Pancreas (tissue), 10 donors: ENCODE measurements at regions not wholly inside any gene's neighbourhood (a gene's known extent, or its start where the extent isn't known, plus 50 kb on each side); places are given as distances from the start of the nearest gene placed in this dataset.
"Not testable (repeated sequence)": the region's sequence is repeated elsewhere in the genome, so short reads cannot be mapped to it uniquely, and the experiment has no call there.

Source experiments
- ATAC-seq, 4 donors: fragments of 200-7000 bp; cut with Tn5 transposase; one replicate each; pipeline versions ENCODE4 v1.8.0 to v1.9.1; 2020; ENCODE audit warnings: mild to moderate bottlenecking in 4 of 4, moderate library complexity in 4 of 4
- DNase-seq, 6 donors: peaks; one replicate each; pipeline ENCODE4 v3.0.0-alpha.2; 2020
- FAIRE-seq: peaks from 2 replicates; lab custom pipeline; 2012; peaks lifted over from hg19 to GRCh38; lab: Jason Lieb, UNC
- H3K27ac ChIP-seq, 4 donors: fragments of 200-600 bp; sonication (generic); 1 replicate in 3 of 4; 2 replicates in 1 of 4; pipeline versions ENCODE4 v1.5.0 to v1.8.0; 2020
- H3K27me3 ChIP-seq, 4 donors: fragments of 200-600 bp; one replicate each; pipeline ENCODE4 v1.8.0; 2021
- H3K36me3 ChIP-seq, 3 donors: fragments of 200-600 bp; sonication (generic) in 1 of 3; one replicate each; pipeline versions ENCODE4 v1.5.0 to v1.8.0; 2020 to 2021
- H3K4me1 ChIP-seq, 3 donors: fragments of 200-600 bp; one replicate each; pipeline ENCODE4 v1.8.0; 2021
- H3K4me3 ChIP-seq, 4 donors: fragments of 200-600 bp; sonication (generic) in 2 of 4; one replicate each; pipeline versions ENCODE4 v1.5.0 to v1.8.0; 2020 to 2021
- H3K9me3 ChIP-seq, 4 donors: fragments of 200-600 bp; one replicate each; pipeline ENCODE4 v1.8.0; 2021
- WGBS, 2 donors: extraction: QIAGEN DNeasy Blood & Tissue Kit; methylation state at CpG; one replicate each; pipeline ENCODE4 v1.1.7; 2013; 5-methylcytosine and 5-hydroxymethylcytosine counted together
- intact Hi-C, 3 donors: fragments of 100-400 bp; cut with DNase I; formaldehyde crosslinking; loops; one replicate each; pipeline versions ENCODE4 v1.11.1 to v1.14.2; 2022
- TF ChIP-seq, protein P1 (sequence below), 4 donors: fragments of 200-600 bp; sonication (generic) in 3 of 4; IDR thresholded peaks; one replicate each; pipeline versions ENCODE4 v1.5.0 to v1.8.0; 2021; ENCODE audit warnings: antibody characterized with exemption in 4 of 4
- donor health status: healthy with polysubstance abuse.
- donor health status: DM: no; HTN: no; CAD: no; lungs with moderate emphysema.
- donor health status: DM: no; HTN: no; CAD: no.
- donor health status: control.
- donor health status: control.
- donor health status: Bipolar disorder and iron deficiency.
- donor health status: DM: yes; HTN: yes; CAD: no.
- donor health status: DM: no; HTN: no; CAD: no.
- donor health status: DM: no; HTN: no; CAD: no.
- donor health status: DM: yes; HTN: yes; CAD: no.

- WGBS, 2 donors, result 38 to 43% methylated on average over 3 of the region's 3 CpGs
- TF ChIP-seq, protein P1, sequence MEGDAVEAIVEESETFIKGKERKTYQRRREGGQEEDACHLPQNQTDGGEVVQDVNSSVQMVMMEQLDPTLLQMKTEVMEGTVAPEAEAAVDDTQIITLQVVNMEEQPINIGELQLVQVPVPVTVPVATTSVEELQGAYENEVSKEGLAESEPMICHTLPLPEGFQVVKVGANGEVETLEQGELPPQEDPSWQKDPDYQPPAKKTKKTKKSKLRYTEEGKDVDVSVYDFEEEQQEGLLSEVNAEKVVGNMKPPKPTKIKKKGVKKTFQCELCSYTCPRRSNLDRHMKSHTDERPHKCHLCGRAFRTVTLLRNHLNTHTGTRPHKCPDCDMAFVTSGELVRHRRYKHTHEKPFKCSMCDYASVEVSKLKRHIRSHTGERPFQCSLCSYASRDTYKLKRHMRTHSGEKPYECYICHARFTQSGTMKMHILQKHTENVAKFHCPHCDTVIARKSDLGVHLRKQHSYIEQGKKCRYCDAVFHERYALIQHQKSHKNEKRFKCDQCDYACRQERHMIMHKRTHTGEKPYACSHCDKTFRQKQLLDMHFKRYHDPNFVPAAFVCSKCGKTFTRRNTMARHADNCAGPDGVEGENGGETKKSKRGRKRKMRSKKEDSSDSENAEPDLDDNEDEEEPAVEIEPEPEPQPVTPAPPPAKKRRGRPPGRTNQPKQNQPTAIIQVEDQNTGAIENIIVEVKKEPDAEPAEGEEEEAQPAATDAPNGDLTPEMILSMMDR (IDR thresholded peaks at IDR 0.05), result no peak
- no peak for FAIRE-seq
- Histone ChIP-seq H3K4me1 (peaks cover 0 to 6% (median 4%) of the 10 kb centered on the region in 3 donors), H3K4me3 (no peak overlapping the region), H3K9me3 (peaks cover 0 to 7% (median 0%) of the 10 kb centered on the region in 4 donors), H3K27me3 (no peaks in the 10 kb centered on the region), H3K27ac (no peak overlapping the region), H3K36me3 (no peaks in the 10 kb centered on the region)
- intact Hi-C loops, result no loop called here
- DNase-seq, result no peak
- ATAC-seq, result no peak
Observed at GRCh38 chr14:53220914-53221313, 67.8 kb upstream of the DDHD1 start.

DNA sequence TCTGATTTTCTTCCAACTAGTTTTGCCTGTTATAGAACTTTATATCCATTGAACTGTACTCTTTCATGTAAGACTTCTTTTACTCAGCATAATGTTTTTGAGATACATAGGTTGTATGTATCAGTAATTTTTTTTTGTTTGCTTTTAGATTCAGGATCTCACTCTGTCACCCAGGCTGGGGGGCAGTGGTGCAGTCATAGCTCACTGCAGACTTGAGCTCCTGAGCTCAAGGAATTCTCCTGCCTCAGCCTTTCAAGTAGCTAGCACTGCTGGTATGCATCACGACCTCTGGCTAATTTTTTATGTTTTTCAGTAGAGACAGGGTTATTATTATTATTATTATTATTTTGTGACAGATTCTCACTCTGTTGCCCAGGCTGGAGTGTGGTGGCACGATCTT, 65.0 kb upstream of the DDHD1 start:
- FAIRE-seq (no peak), DNase-seq (no peak), ATAC-seq (no peak)
- intact Hi-C loops, result no loop called here
- WGBS, 2 donors, result 80 to 82% methylated on average over 2 of the region's 2 CpGs
- Histone ChIP-seq H3K9me3 (no peaks in the 10 kb centered on the region), H3K4me1 (peaks cover 0 to 6% (median 4%) of the 10 kb centered on the region in 3 donors), H3K36me3 (no peaks in the 10 kb centered on the region), H3K27me3 (no peaks in the 10 kb centered on the region), H3K27ac (no peak overlapping the region), H3K4me3 (peak overlapping the region in 3 of 4 donors; percentile 51 to 80 (median 66))
- TF ChIP-seq, protein P1 (IDR thresholded peaks at IDR 0.05), result no peak

DNA sequence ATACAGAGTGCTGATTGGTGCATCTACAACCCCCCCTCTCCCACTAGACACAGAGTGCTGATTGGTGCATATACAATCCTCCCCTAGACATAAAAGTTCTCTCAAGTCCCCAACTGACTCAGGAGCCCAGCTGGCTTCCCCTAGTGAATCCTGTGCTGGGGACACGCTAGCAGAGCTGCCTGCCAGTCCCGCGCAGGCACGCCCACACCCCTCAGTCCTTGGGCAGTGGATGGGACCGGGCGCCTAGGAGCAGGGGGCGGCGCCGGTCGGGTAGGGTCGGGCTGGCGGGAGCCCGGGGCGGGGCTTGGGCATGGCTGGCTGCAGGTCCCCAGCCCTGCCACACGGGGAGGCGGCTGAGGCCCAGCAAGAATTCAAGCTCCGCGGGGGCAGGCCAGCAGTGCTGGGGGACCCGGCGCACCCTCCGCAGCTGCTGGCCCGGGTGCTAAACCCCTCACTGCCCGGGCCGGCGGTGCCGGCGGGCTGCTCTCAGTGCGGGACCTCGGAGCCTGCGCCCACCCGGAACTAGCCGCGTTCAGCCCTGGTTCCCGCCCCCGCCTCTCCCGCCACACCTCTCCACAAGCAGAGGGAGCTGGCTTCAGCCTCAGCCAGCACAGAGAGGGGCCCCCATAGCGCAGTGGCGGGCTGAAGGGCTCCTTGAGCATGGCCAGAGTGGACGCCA, 64.3 kb upstream of the DDHD1 start:
- ATAC-seq, result peak; percentile 99
- Histone ChIP-seq H3K9me3 (no peaks in the 10 kb centered on the region), H3K27ac (peak overlapping the region in 2 of 4 donors; percentile 14 to 46), H3K36me3 (no peaks in the 10 kb centered on the region), H3K4me1 (peaks cover 0 to 6% (median 4%) of the 10 kb centered on the region in 3 donors), H3K27me3 (no peaks in the 10 kb centered on the region), H3K4me3 (peak overlapping the region; percentile 49 to 80 (median 58))
- DNase-seq, result peak; percentile 71 to 93 (median 81)
- TF ChIP-seq, protein P1 (IDR thresholded peaks at IDR 0.05), result peak; percentile 32 to 67 (median 64)
- FAIRE-seq, result no peak
- intact Hi-C loops, result no loop called here
- 0% methylated on average over 33 to 39 of the region's 39 CpGs for WGBS, 2 donors

- WGBS, 2 donors, result 78 to 82% methylated on average over 1 of the region's 1 CpG
- H3K9me3 ChIP-seq, result not testable (repeated sequence)
Observed at GRCh38 chr14:53216955-53217315, 63.8 kb upstream of the DDHD1 start.

GRCh38 chr14:53216478-53216877, 63.4 kb upstream of the DDHD1 start:
- 95% methylated on average over 11 of the region's 11 CpGs for WGBS, 2 donors
- H3K9me3 ChIP-seq, H3K36me3 ChIP-seq, H3K27ac ChIP-seq, H3K4me1 ChIP-seq, intact Hi-C loops, FAIRE-seq, ATAC-seq, H3K27me3 ChIP-seq, H3K4me3 ChIP-seq, DNase-seq: not testable (repeated sequence)

More at GRCh38 chr14:53216955-53217315, 63.8 kb upstream of the DDHD1 start:
- H3K27ac ChIP-seq, ATAC-seq, H3K4me1 ChIP-seq, H3K27me3 ChIP-seq, DNase-seq, H3K36me3 ChIP-seq, FAIRE-seq, intact Hi-C loops: not testable (repeated sequence)
- H3K4me3 ChIP-seq, result peak overlapping the region in 1 of 4 donors; percentile 80

- H3K36me3 ChIP-seq, result no peaks in the 10 kb centered on the region
- no peak overlapping the region for H3K27ac ChIP-seq
- H3K4me1 ChIP-seq, result peaks cover 0 to 6% (median 4%) of the 10 kb centered on the region in 3 donors
- no peaks in the 10 kb centered on the region for H3K27me3 ChIP-seq
- no peak overlapping the region for H3K4me3 ChIP-seq
- no peak for DNase-seq
- 67 to 72% methylated on average over 2 of the region's 2 CpGs for WGBS, 2 donors
- TF ChIP-seq, protein P1 (IDR thresholded peaks at IDR 0.05), result no peak
- no peaks in the 10 kb centered on the region for H3K9me3 ChIP-seq
- FAIRE-seq, result no peak
- intact Hi-C loops, result no loop called here
- no peak for ATAC-seq
Observed at GRCh38 chr14:53215101-53215500, 62.0 kb upstream of the DDHD1 start.
